ENCODE measurements at regions not wholly inside any gene's neighbourhood (a gene's known extent, or its start where the extent isn't known, plus 50 kb on each side); places are given as distances from the start of the nearest gene placed in this dataset.

- DNase-seq, result no peak
Measured at GRCh38 chr13:26965952-26966700, 205.5 kb downstream of the USP12 start.

- no peak for DNase-seq
Measured at GRCh38 chr13:26964278-26965250, 204.0 kb upstream of the GPR12 start.

GRCh38 chr13:26962671-26963070 is 202.1 kb upstream of the GPR12 start:
- DNase-seq, result no peak

- DNase-seq, result no peak
Measured at GRCh38 chr13:26961890-26962615, 201.5 kb upstream of the GPR12 start.

DNA sequence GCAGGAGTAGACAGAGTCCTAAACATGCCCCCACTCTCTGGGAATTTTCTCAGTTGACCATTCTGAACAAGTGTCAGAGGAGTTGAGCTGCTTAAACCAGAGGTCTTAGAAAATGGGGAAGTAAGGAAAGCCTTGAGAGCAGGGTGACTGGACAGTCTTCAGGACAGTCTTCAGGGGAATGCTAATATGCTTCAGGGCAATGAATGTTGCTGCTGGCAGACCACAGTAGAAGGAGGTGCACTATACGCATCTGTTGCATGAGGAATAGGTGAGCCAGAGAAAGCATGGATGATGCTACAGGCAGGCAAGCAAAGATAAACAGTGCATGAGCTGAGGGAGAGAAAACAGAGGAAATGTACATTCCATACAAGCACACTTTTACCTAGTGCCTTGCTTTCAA is 196.6 kb upstream of the GPR12 start:
- DNase-seq, result no peak

- DNase-seq, result no peak
Measured at GRCh38 chr13:26956522-26957142, 196.0 kb upstream of the GPR12 start.

GRCh38 chr13:26954976-26955375 is 194.4 kb upstream of the GPR12 start:
- DNase-seq, result no peak

DNA sequence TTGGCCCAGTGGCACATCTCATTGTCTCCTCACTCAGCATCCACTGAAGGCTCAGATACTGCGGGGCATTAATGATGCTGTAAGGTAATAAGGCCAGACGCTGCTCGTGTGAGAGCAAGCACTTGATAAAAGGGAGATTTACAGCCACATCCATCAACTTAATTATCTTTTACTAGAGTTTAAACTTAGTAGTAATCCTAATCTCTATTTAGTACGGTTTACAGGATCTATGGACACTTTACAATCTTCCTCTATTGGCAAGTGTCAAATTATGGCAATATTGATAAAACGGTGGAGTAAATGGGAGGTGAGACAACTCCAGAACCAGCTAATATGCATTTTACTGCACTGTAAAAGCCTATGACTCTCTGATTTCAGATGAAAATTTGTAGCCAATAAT is 192.7 kb upstream of the GPR12 start:
- no peak for DNase-seq

- DNase-seq, result no peak
Measured at GRCh38 chr13:26952551-26953143, 192.1 kb upstream of the GPR12 start.

- no peak for DNase-seq
Measured at GRCh38 chr13:26951581-26952177, 191.1 kb upstream of the GPR12 start.

GRCh38 chr13:26950968-26951367 is 190.4 kb upstream of the GPR12 start:
- DNase-seq, result no peak

- DNase-seq, result no peak
Measured at GRCh38 chr13:26950546-26950945, 190.0 kb upstream of the GPR12 start.

DNA sequence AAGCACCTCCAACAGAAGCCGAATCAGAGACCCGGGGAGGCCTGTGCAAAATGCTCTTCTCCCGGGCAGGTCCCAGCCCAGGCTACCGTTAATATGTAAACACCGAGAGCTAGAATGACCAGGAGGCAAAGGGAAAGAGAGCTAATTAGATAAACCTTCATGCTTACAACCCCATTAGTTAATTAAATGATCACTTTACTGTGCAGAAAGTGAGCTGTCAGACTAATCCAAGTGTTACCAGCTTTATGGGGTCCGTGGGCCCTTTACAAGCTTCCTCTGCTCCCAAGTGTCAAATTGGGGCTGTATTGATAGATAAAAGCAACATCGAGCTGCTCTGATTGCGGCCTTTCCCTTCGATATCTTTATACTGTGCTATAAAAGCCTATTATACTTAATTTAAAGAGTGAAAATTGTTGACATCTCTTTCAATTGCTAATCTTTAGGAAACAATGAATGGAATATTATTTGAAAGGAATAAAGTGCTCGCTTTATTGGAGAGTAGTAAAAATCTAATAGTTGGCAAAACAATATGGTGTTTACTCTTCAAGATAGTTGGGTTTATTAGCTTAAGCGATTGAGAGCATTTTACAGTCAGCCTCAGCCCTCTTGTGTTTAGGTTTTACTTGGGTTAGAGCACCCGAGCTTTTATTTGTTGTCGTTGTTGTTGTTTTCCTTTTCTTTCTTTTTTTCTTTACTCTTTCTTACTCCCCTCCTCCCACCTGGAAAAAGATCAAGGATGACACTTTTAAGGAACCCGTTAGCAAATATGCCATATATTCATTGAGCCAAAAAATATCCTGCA is 189.3 kb upstream of the GPR12 start:
- DNase-seq, result no peak

- DNase-seq, result no peak
Measured at GRCh38 chr13:26948353-26948752, 187.8 kb upstream of the GPR12 start.

DNA sequence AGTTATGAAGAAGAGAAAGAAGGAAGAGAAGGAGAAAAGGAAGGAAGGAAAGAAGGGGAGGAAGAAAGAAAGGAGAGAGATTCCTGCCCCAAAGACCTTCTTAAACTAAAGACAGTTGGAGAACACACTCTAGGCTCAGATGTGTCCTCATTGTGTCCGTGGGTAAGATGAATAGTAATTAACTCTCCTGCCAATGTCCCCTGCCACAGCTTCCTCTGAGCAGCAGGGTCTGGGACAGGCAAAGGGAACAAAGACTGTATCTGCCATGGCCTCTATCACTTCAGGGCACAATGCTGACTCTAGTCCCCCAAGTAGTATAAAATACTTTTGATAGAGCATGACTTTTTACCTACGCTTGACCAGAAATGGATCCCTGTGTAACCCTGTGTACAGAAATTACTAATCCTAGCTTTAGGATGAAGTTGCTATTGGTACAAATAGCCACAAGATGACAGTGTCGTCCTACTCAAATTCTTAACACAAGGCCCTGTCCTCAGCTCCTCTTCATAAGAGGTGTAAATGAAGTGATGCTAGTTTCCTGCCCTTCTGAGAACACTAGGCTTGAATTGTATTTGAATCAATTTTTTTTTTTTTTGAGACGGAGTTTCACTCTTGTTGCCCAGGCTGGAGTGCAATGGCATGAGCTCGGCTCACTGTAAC is 186.2 kb upstream of the GPR12 start:
- peak in 1 of 2 donors; percentile 54 for DNase-seq

DNA sequence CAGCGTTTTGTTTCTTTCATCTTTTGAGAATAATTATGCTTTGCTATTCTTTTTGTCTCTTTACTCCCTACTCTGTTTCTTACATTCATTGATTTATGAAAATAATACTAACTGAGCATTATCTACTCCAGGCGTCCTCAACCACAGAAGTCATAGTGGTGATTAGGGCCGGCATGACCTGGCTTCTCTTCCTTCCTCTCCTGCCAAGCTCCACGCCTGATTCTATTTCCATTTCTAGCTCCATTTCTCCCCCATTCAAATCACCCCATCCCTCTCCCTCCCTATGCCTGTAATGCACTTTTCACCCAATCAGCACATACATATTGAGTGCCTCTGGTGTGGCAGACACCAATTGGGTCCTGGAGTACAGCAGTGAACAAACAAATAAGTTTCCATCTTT is 183.2 kb upstream of the GPR12 start:
- no peak for DNase-seq

DNA sequence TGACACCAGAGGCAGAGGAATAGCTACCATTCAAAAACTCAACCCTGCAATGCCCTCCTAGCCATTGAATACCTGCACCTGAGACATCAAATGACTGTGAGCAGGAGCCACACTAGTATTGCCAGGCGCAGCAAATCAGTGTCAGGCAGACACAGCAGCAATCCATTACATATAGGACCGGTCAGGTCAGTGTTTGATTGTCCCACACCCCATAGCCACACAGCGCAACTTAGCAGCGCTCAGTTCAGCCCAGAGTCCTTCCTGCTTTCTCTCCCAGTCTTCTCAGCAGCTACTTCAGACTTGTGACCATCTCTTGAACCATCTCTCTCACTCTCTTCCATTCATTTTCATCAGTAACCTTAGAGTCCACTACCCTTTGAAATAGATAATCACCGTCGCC is 181.6 kb upstream of the GPR12 start:
- no peak for DNase-seq

GRCh38 chr13:26941345-26942174 is 181.0 kb upstream of the GPR12 start:
- no peak for DNase-seq

DNA sequence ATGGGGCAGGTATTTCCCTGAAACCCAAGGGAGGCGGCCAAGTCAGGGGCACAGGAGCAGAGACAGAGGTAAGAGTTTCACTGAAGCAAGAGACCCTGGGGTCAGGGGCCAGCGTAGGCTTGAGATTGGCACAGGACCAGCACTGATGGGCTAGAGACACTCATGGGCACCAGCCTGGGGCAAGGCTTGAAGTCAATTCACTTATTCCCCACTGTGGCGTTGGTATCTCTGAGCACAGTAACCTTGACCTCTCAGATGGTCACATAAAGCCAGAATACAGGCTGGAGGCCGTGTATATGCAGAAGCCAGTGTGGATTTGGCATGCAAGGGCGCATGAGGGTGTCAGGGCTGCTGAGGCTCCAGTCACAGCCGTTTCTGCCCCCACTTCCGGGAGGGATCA is 173.5 kb upstream of the GPR12 start:
- no peak for DNase-seq

DNA sequence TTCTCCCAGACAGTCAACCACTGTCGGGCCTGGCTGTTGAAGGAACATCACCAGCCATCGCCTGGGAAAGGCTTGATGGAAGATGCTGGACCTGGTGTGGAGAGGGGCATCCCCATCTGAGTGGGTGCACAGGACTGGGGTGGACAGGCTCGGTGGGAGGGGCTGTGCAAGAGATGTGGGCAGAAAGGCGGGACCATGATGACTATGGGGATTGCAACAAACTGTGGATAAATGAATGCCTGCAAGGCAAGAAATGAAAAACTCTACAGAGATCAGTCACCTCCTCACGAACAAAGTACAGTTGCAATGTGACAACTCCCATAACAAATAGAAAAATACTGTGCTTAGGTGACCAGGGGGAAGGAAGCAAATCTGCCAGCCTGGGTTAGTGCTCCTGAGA is 171.9 kb upstream of the GPR12 start:
- no peak for DNase-seq

All from hippocampal formation (tissue), 2 donors.